ENCODE measurements at regions not wholly inside any gene's neighbourhood (a gene's known extent, or its start where the extent isn't known, plus 50 kb on each side); places are given as distances from the start of the nearest gene placed in this dataset.

GRCh38 chrX:137427426-137427778 lies 138.5 kb upstream of the ZIC3 start:
- Histone ChIP-seq H3K9me2 (no peaks in the 10 kb centered on the region), H3K27ac (ENCODE audit: low read depth in 2 of 2, low read length in 1 of 2) (no peak overlapping the region), H3K79me2 (ENCODE audit: insufficient read depth) (no peaks in the 10 kb centered on the region), H3K9ac (no peak overlapping the region), H3K9me3 (no peaks in the 10 kb centered on the region), H3K4me3 (ENCODE audit: low read depth in 2 of 2, low read length in 1 of 2) (peak overlapping the region; percentile 39 to 54; a peak in 3 of 4 replicates), H3K4me1 (ENCODE audit: control insufficient read depth in 1 of 2, insufficient read depth in 2 of 2, low read depth in 1 of 2, low read length in 1 of 2) (no peaks in the 10 kb centered on the region), H3K36me3 (replicated peaks in 1 of 2; ENCODE audit: control insufficient read depth in 1 of 2, insufficient read depth in 2 of 2, low read length in 1 of 2) (no peaks in the 10 kb centered on the region), H3F3A (replicated peaks; ENCODE audit: insufficient read depth) (no peaks in the 10 kb centered on the region), H3K27me3 (ENCODE audit: insufficient read depth) (peaks cover 45% of the 10 kb centered on the region), H3K4me2 (peak overlapping the region; percentile 79), H2AFZ (ENCODE audit: low read depth) (no peak overlapping the region), H4K20me1 (ENCODE audit: insufficient read depth) (no peaks in the 10 kb centered on the region)
- TF ChIP-seq, protein P1, sequence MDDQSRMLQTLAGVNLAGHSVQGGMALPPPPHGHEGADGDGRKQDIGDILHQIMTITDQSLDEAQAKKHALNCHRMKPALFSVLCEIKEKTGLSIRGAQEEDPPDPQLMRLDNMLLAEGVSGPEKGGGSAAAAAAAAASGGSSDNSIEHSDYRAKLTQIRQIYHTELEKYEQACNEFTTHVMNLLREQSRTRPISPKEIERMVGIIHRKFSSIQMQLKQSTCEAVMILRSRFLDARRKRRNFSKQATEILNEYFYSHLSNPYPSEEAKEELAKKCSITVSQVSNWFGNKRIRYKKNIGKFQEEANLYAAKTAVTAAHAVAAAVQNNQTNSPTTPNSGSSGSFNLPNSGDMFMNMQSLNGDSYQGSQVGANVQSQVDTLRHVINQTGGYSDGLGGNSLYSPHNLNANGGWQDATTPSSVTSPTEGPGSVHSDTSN (IDR thresholded peaks at IDR 0.05): no peak
- TF ChIP-seq MXI1 (IDR thresholded peaks at IDR 0.05; ENCODE audit: low read depth, low read length) (no peak), YY1 (IDR thresholded peaks at IDR 0.05; ENCODE audit: low read depth) (no peak), RXRA (IDR thresholded peaks at IDR 0.05; ENCODE audit: borderline replicate concordance, low read depth) (no peak), MEF2A (IDR thresholded peaks at IDR 0.05; ENCODE audit: borderline replicate concordance, low read depth) (no peak), JUND (IDR thresholded peaks at IDR 0.05) (no peak), EZH2phosphoT487 (IDR thresholded peaks at IDR 0.05; ENCODE audit: borderline replicate concordance, low read depth) (no peak), EP300 (IDR thresholded peaks at IDR 0.05; ENCODE audit: borderline replicate concordance in 1 of 2, low read depth in 1 of 2, low read length in 1 of 2) (no peak), ZBTB33 (IDR thresholded peaks at IDR 0.05; ENCODE audit: borderline replicate concordance, low read depth) (no peak), CHD2 (IDR thresholded peaks at IDR 0.05; ENCODE audit: low read length, partially characterized antibody) (no peak)
- ChIA-PET CTCF (no interaction called here), POLR2A (no interaction called here)
- no peak for DNase-seq
- WGBS (ENCODE audit: low lambda C conversion rate): 28% methylated on average over 9 of the region's 20 CpGs

- POLR2A ChIA-PET: no interaction called here
- H3F3A ChIP-seq (replicated peaks; ENCODE audit: insufficient read depth): no peaks in the 10 kb centered on the region
- no peak overlapping the region for H3K4me3 ChIP-seq (ENCODE audit: low read depth in 2 of 2, low read length in 1 of 2)
- no peaks in the 10 kb centered on the region for H3K4me1 ChIP-seq (ENCODE audit: control insufficient read depth in 1 of 2, insufficient read depth in 2 of 2, low read depth in 1 of 2, low read length in 1 of 2)
- CTCF ChIA-PET: no interaction called here
- no peak overlapping the region for H2AFZ ChIP-seq (ENCODE audit: low read depth)
- H3K36me3 ChIP-seq (replicated peaks in 1 of 2; ENCODE audit: control insufficient read depth in 1 of 2, insufficient read depth in 2 of 2, low read length in 1 of 2): no peaks in the 10 kb centered on the region
- H4K20me1 ChIP-seq (ENCODE audit: insufficient read depth): no peaks in the 10 kb centered on the region
- TF ChIP-seq FOXJ3 (CRISPR knock-in tag; IDR thresholded peaks at IDR 0.05) (no peak), MXI1 (IDR thresholded peaks at IDR 0.05; ENCODE audit: low read depth, low read length) (no peak), FOSL2 (IDR thresholded peaks at IDR 0.05; ENCODE audit: borderline replicate concordance, low read depth) (no peak), TCF12 (IDR thresholded peaks at IDR 0.05) (no peak), JUND (IDR thresholded peaks at IDR 0.05) (no peak), POLR2AphosphoS5 (IDR thresholded peaks at IDR 0.05; ENCODE audit: low read depth, low read length) (no peak), GABPA (IDR thresholded peaks at IDR 0.05; ENCODE audit: low read depth) (no peak), CTCF (IDR thresholded peaks at IDR 0.05) (no peak), NRF1 (IDR thresholded peaks at IDR 0.05; ENCODE audit: low read depth, low read length) (no peak), USF1 (IDR thresholded peaks at IDR 0.05; ENCODE audit: borderline replicate concordance, low read depth) (no peak), TEAD4 (IDR thresholded peaks at IDR 0.05; ENCODE audit: borderline replicate concordance, insufficient read depth) (no peak), CHD2 (IDR thresholded peaks at IDR 0.05; ENCODE audit: low read length, partially characterized antibody) (no peak), EP300 (IDR thresholded peaks at IDR 0.05; ENCODE audit: borderline replicate concordance in 1 of 2, low read depth in 1 of 2, low read length in 1 of 2) (no peak), EZH2phosphoT487 (IDR thresholded peaks at IDR 0.05; ENCODE audit: borderline replicate concordance, low read depth) (no peak), TAF1 (IDR thresholded peaks at IDR 0.05; ENCODE audit: borderline replicate concordance, low read depth, low read length) (no peak), SIN3A (IDR thresholded peaks at IDR 0.05; ENCODE audit: borderline replicate concordance, low read depth, low read length) (no peak)
- TF ChIP-seq, protein P2, sequence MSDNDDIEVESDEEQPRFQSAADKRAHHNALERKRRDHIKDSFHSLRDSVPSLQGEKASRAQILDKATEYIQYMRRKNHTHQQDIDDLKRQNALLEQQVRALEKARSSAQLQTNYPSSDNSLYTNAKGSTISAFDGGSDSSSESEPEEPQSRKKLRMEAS (IDR thresholded peaks at IDR 0.05; ENCODE audit: low read depth): no peak
- H3K9me2 ChIP-seq: no peaks in the 10 kb centered on the region
- H3K79me2 ChIP-seq (ENCODE audit: insufficient read depth): no peaks in the 10 kb centered on the region
- no peaks in the 10 kb centered on the region for H3K9me3 ChIP-seq
- peaks cover 45% of the 10 kb centered on the region for H3K27me3 ChIP-seq (ENCODE audit: insufficient read depth)
- H3K4me2 ChIP-seq: peak overlapping the region; percentile 79; the same call in 1 of the 2 replicates
- no peak for DNase-seq
- 8% methylated on average over 13 of the region's 37 CpGs for WGBS (ENCODE audit: low lambda C conversion rate)
- no peak overlapping the region for H3K27ac ChIP-seq (ENCODE audit: low read depth in 2 of 2, low read length in 1 of 2)
- no peak overlapping the region for H3K9ac ChIP-seq
Measured at GRCh38 chrX:137426695-137427425, 139.1 kb upstream of the ZIC3 start.

Data from SK-N-SH (cell line).